ENCODE measurements at regions not wholly inside any gene's neighbourhood (a gene's known extent, or its start where the extent isn't known, plus 50 kb on each side); places are given as distances from the start of the nearest gene placed in this dataset.
"Not testable (repeated sequence)": the region's sequence is repeated elsewhere in the genome, so short reads cannot be mapped to it uniquely, and the experiment has no call there.

GRCh38 chr5:42066131-42066530 is 141.1 kb downstream of the FBXO4 start:
- Histone ChIP-seq H3K27me3 (no peaks in the 10 kb centered on the region), H3K4me3 (no peak overlapping the region), H3K4me1 (ENCODE audit: low read depth) (no peaks in the 10 kb centered on the region), H3K27ac (no peak overlapping the region), H3K36me3 (no peaks in the 10 kb centered on the region), H3K9me3 (ENCODE audit: low read depth) (no peaks in the 10 kb centered on the region)
- no peak for DNase-seq (ENCODE audit: low read depth in 1 of 2, low spot score in 1 of 2)
- TF ChIP-seq, protein P1, sequence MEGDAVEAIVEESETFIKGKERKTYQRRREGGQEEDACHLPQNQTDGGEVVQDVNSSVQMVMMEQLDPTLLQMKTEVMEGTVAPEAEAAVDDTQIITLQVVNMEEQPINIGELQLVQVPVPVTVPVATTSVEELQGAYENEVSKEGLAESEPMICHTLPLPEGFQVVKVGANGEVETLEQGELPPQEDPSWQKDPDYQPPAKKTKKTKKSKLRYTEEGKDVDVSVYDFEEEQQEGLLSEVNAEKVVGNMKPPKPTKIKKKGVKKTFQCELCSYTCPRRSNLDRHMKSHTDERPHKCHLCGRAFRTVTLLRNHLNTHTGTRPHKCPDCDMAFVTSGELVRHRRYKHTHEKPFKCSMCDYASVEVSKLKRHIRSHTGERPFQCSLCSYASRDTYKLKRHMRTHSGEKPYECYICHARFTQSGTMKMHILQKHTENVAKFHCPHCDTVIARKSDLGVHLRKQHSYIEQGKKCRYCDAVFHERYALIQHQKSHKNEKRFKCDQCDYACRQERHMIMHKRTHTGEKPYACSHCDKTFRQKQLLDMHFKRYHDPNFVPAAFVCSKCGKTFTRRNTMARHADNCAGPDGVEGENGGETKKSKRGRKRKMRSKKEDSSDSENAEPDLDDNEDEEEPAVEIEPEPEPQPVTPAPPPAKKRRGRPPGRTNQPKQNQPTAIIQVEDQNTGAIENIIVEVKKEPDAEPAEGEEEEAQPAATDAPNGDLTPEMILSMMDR (IDR thresholded peaks at IDR 0.05; ENCODE audit: low read depth, low read length): no peak

DNA sequence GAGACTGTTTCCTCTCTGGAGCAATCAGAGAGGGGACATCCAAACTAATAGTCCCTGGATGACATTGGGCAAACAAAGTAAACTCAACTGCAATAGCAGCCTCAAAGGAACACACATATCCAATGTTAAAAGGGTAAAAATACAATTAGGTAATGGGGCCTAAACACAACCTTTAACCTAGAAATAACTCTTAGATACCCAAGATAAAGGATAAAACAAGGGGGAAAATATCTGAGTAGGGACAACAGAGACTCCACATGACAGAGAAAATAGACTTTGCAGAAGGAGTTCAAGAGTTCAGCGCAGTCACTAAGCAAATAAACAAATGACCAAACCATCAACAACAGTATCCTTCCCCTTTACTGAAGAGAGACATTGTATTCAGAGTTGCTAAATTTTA is 149.3 kb downstream of the FBXO4 start:
- Histone ChIP-seq H3K9me3 (ENCODE audit: low read depth) (no peaks in the 10 kb centered on the region), H3K4me1 (ENCODE audit: low read depth) (no peaks in the 10 kb centered on the region), H3K27ac (no peak overlapping the region), H3K36me3 (no peaks in the 10 kb centered on the region), H3K4me3 (no peak overlapping the region), H3K27me3 (no peaks in the 10 kb centered on the region)
- no peak for DNase-seq (ENCODE audit: low read depth in 1 of 2, low spot score in 1 of 2)
- TF ChIP-seq, protein P1 (IDR thresholded peaks at IDR 0.05; ENCODE audit: low read depth, low read length): no peak

GRCh38 chr5:42089705-42090104 is 164.6 kb downstream of the FBXO4 start:
- Histone ChIP-seq H3K27me3 (no peaks in the 10 kb centered on the region), H3K4me3 (no peak overlapping the region), H3K36me3 (no peaks in the 10 kb centered on the region), H3K4me1 (ENCODE audit: low read depth) (no peaks in the 10 kb centered on the region), H3K9me3 (ENCODE audit: low read depth) (no peaks in the 10 kb centered on the region), H3K27ac (no peak overlapping the region)
- DNase-seq (ENCODE audit: low read depth in 1 of 2, low spot score in 1 of 2): no peak
- TF ChIP-seq, protein P1 (IDR thresholded peaks at IDR 0.05; ENCODE audit: low read depth, low read length): no peak

- TF ChIP-seq, protein P1 (IDR thresholded peaks at IDR 0.05; ENCODE audit: low read depth, low read length): no peak
- DNase-seq (ENCODE audit: low read depth in 1 of 2, low spot score in 1 of 2): no peak
- Histone ChIP-seq H3K4me1 (ENCODE audit: low read depth) (no peaks in the 10 kb centered on the region), H3K4me3 (no peak overlapping the region), H3K9me3 (ENCODE audit: low read depth) (no peaks in the 10 kb centered on the region), H3K27me3 (no peaks in the 10 kb centered on the region), H3K36me3 (no peaks in the 10 kb centered on the region), H3K27ac (no peak overlapping the region)
These were observed 165.1 kb downstream of the FBXO4 start for GRCh38 chr5:42090162-42090561.

- not testable (repeated sequence) for H3K4me3 ChIP-seq, H3K27me3 ChIP-seq
These were observed 174.8 kb downstream of the FBXO4 start for GRCh38 chr5:42099846-42100245.

GRCh38 chr5:42108468-42108867 is 183.4 kb downstream of the FBXO4 start:
- H3K27me3 ChIP-seq: no peaks in the 10 kb centered on the region
- no peaks in the 10 kb centered on the region for H3K4me1 ChIP-seq (ENCODE audit: low read depth)
- TF ChIP-seq, protein P1 (IDR thresholded peaks at IDR 0.05; ENCODE audit: low read depth, low read length): no peak
- no peak overlapping the region for H3K4me3 ChIP-seq
- no peaks in the 10 kb centered on the region for H3K9me3 ChIP-seq (ENCODE audit: low read depth)
- H3K36me3 ChIP-seq: no peaks in the 10 kb centered on the region
- no peak overlapping the region for H3K27ac ChIP-seq
- DNase-seq (ENCODE audit: low read depth in 1 of 2, low spot score in 1 of 2): no peak

More at GRCh38 chr5:42099846-42100245, 174.8 kb downstream of the FBXO4 start:
- H3K36me3 ChIP-seq; H3K4me1 ChIP-seq (ENCODE audit: low read depth); H3K9me3 ChIP-seq (ENCODE audit: low read depth); H3K27ac ChIP-seq; DNase-seq (ENCODE audit: low read depth in 1 of 2, low spot score in 1 of 2): not testable (repeated sequence)
